ENCODE measurements at regions not wholly inside any gene's neighbourhood (a gene's known extent, or its start where the extent isn't known, plus 50 kb on each side); places are given as distances from the start of the nearest gene placed in this dataset.

GRCh38 chr18:1916869-1917523 lies 654.3 kb downstream of the METTL4 start:
- DNase-seq (ENCODE audit: low read depth in 2 of 2, low spot score in 1 of 2) = no peak

GRCh38 chr18:1917569-1917968 lies 653.7 kb downstream of the METTL4 start:
- no peak for DNase-seq (ENCODE audit: low read depth in 2 of 2, low spot score in 1 of 2)

- no peak for DNase-seq (ENCODE audit: low read depth in 2 of 2, low spot score in 1 of 2)
Observed at GRCh38 chr18:1922066-1922465, 649.2 kb downstream of the METTL4 start.

GRCh38 chr18:1928711-1929110 lies 642.6 kb downstream of the METTL4 start:
- DNase-seq (ENCODE audit: low read depth in 2 of 2, low spot score in 1 of 2) = no peak

GRCh38 chr18:1929720-1930119 lies 641.6 kb downstream of the METTL4 start:
- DNase-seq (ENCODE audit: low read depth in 2 of 2, low spot score in 1 of 2) = no peak

GRCh38 chr18:1930291-1931270 lies 640.7 kb downstream of the METTL4 start:
- no peak for DNase-seq (ENCODE audit: low read depth in 2 of 2, low spot score in 1 of 2)

GRCh38 chr18:1952486-1952885 lies 618.8 kb downstream of the METTL4 start:
- no peak for DNase-seq (ENCODE audit: low read depth in 2 of 2, low spot score in 1 of 2)

GRCh38 chr18:1954583-1955312 lies 616.6 kb downstream of the METTL4 start:
- DNase-seq (ENCODE audit: low read depth in 2 of 2, low spot score in 1 of 2) = no peak

- no peak for DNase-seq (ENCODE audit: low read depth in 2 of 2, low spot score in 1 of 2)
Observed at GRCh38 chr18:1958798-1959197, 612.5 kb downstream of the METTL4 start.

GRCh38 chr18:1965016-1965415 lies 606.3 kb downstream of the METTL4 start:
- no peak for DNase-seq (ENCODE audit: low read depth in 2 of 2, low spot score in 1 of 2)

- DNase-seq (ENCODE audit: low read depth in 2 of 2, low spot score in 1 of 2) = no peak
Observed at GRCh38 chr18:1965541-1965940, 605.8 kb downstream of the METTL4 start.

- no peak for DNase-seq (ENCODE audit: low read depth in 2 of 2, low spot score in 1 of 2)
Observed at GRCh38 chr18:1968801-1969498, 602.4 kb downstream of the METTL4 start.

GRCh38 chr18:1976484-1976883 lies 594.8 kb downstream of the METTL4 start:
- DNase-seq (ENCODE audit: low read depth in 2 of 2, low spot score in 1 of 2) = no peak

GRCh38 chr18:1982056-1982455 lies 589.2 kb downstream of the METTL4 start:
- DNase-seq (ENCODE audit: low read depth in 2 of 2, low spot score in 1 of 2) = no peak

- DNase-seq (ENCODE audit: low read depth in 2 of 2, low spot score in 1 of 2) = no peak
Observed at GRCh38 chr18:1983746-1984515, 587.4 kb downstream of the METTL4 start.

GRCh38 chr18:1993866-1994265 lies 577.4 kb downstream of the METTL4 start:
- no peak for DNase-seq (ENCODE audit: low read depth in 2 of 2, low spot score in 1 of 2)

GRCh38 chr18:1994471-1994870 lies 576.8 kb downstream of the METTL4 start:
- DNase-seq (ENCODE audit: low read depth in 2 of 2, low spot score in 1 of 2) = no peak

GRCh38 chr18:1995041-1995612 lies 576.2 kb downstream of the METTL4 start:
- DNase-seq (ENCODE audit: low read depth in 2 of 2, low spot score in 1 of 2) = no peak

- DNase-seq (ENCODE audit: low read depth in 2 of 2, low spot score in 1 of 2) = no peak
Observed at GRCh38 chr18:1998121-1998520, 573.2 kb downstream of the METTL4 start.

GRCh38 chr18:1999387-1999786 lies 571.9 kb downstream of the METTL4 start:
- DNase-seq (ENCODE audit: low read depth in 2 of 2, low spot score in 1 of 2) = no peak

All from stimulated activated CD8-positive, alpha-beta memory T cell treated with anti-CD3 and anti-CD28 coated beads, Interleukin-4, amount 100 ng/mL, for 1 hour (primary cell).